ENCODE measurements at regions not wholly inside any gene's neighbourhood (a gene's known extent, or its start where the extent isn't known, plus 50 kb on each side); places are given as distances from the start of the nearest gene placed in this dataset.

GRCh38 chr2:137824501-137824900 is 139.8 kb upstream of the HNMT start:
- DNase-seq (ENCODE audit: low spot score): no peak

- no peak for DNase-seq (ENCODE audit: low spot score)
These were observed 137.6 kb upstream of the HNMT start for GRCh38 chr2:137826373-137827372.

GRCh38 chr2:137828624-137829023 is 135.6 kb upstream of the HNMT start:
- DNase-seq (ENCODE audit: low spot score): no peak

- no peak for DNase-seq (ENCODE audit: low spot score)
These were observed 135.0 kb upstream of the HNMT start for GRCh38 chr2:137829251-137829650.

GRCh38 chr2:137834760-137835379 is 129.4 kb upstream of the HNMT start:
- no peak for DNase-seq (ENCODE audit: low spot score)

- DNase-seq (ENCODE audit: low spot score): no peak
These were observed 127.6 kb upstream of the HNMT start for GRCh38 chr2:137836671-137837070.

GRCh38 chr2:137837830-137838229 is 126.4 kb upstream of the HNMT start:
- DNase-seq (ENCODE audit: low spot score): no peak

GRCh38 chr2:137838255-137839092 is 125.8 kb upstream of the HNMT start:
- peak; percentile 48 for DNase-seq (ENCODE audit: low spot score)

- DNase-seq (ENCODE audit: low spot score): no peak
These were observed 121.8 kb upstream of the HNMT start for GRCh38 chr2:137842430-137842829.

- DNase-seq (ENCODE audit: low spot score): no peak
These were observed 121.3 kb upstream of the HNMT start for GRCh38 chr2:137842952-137843351.

GRCh38 chr2:137845422-137845821 is 118.9 kb upstream of the HNMT start:
- DNase-seq (ENCODE audit: low spot score): no peak

GRCh38 chr2:137846993-137847392 is 117.3 kb upstream of the HNMT start:
- DNase-seq (ENCODE audit: low spot score): no peak

- no peak for DNase-seq (ENCODE audit: low spot score)
These were observed 116.8 kb upstream of the HNMT start for GRCh38 chr2:137847443-137847842.

GRCh38 chr2:137857881-137858280 is 106.4 kb upstream of the HNMT start:
- DNase-seq (ENCODE audit: low spot score): no peak

- DNase-seq (ENCODE audit: low spot score): no peak
These were observed 101.6 kb upstream of the HNMT start for GRCh38 chr2:137862651-137863050.

- DNase-seq (ENCODE audit: low spot score): peak; percentile 37
These were observed 98.2 kb upstream of the HNMT start for GRCh38 chr2:137865954-137866540.

- no peak for DNase-seq (ENCODE audit: low spot score)
These were observed 93.6 kb upstream of the HNMT start for GRCh38 chr2:137870682-137871081.

GRCh38 chr2:137872577-137872976 is 91.7 kb upstream of the HNMT start:
- DNase-seq (ENCODE audit: low spot score): no peak

GRCh38 chr2:137873536-137874244 is 90.6 kb upstream of the HNMT start:
- DNase-seq (ENCODE audit: low spot score): no peak

GRCh38 chr2:137879121-137879520 is 85.2 kb upstream of the HNMT start:
- no peak for DNase-seq (ENCODE audit: low spot score)

GRCh38 chr2:137881711-137882110 is 82.6 kb upstream of the HNMT start:
- no peak for DNase-seq (ENCODE audit: low spot score)
